ENCODE measurements at regions not wholly inside any gene's neighbourhood (a gene's known extent, or its start where the extent isn't known, plus 50 kb on each side); places are given as distances from the start of the nearest gene placed in this dataset.

- TF ChIP-seq CTCF (IDR thresholded peaks at IDR 0.05; ENCODE audit: extremely low read depth, insufficient read depth, missing control alignments): no peak
- no peak for DNase-seq (ENCODE audit: low spot score)
- in situ Hi-C loops (cut with MboI; ENCODE audit: low pct_unique_long_range_greater_than_20kb, low sequenced_read_pairs, unreplicated experiment): no loop called here
These were observed 171.9 kb downstream of the KLF12 start for GRCh38 chr13:73962284-73962683.

- no peak for TF ChIP-seq CTCF (IDR thresholded peaks at IDR 0.05; ENCODE audit: extremely low read depth, insufficient read depth, missing control alignments)
- in situ Hi-C loops (cut with MboI; ENCODE audit: low pct_unique_long_range_greater_than_20kb, low sequenced_read_pairs, unreplicated experiment): no loop called here
- DNase-seq (ENCODE audit: low spot score): no peak
These were observed 173.0 kb downstream of the KLF12 start for GRCh38 chr13:73961181-73961580.

GRCh38 chr13:73960474-73960873 is 173.7 kb downstream of the KLF12 start:
- TF ChIP-seq CTCF (IDR thresholded peaks at IDR 0.05; ENCODE audit: extremely low read depth, insufficient read depth, missing control alignments): no peak
- DNase-seq (ENCODE audit: low spot score): no peak
- in situ Hi-C loops (cut with MboI; ENCODE audit: low pct_unique_long_range_greater_than_20kb, low sequenced_read_pairs, unreplicated experiment): no loop called here

GRCh38 chr13:73958657-73959397 is 175.4 kb downstream of the KLF12 start:
- TF ChIP-seq CTCF (IDR thresholded peaks at IDR 0.05; ENCODE audit: extremely low read depth, insufficient read depth, missing control alignments): no peak
- DNase-seq (ENCODE audit: low spot score): no peak
- in situ Hi-C loops (cut with MboI; ENCODE audit: low pct_unique_long_range_greater_than_20kb, low sequenced_read_pairs, unreplicated experiment): no loop called here

- DNase-seq (ENCODE audit: low spot score): no peak
- no peak for TF ChIP-seq CTCF (IDR thresholded peaks at IDR 0.05; ENCODE audit: extremely low read depth, insufficient read depth, missing control alignments)
- in situ Hi-C loops (cut with MboI; ENCODE audit: low pct_unique_long_range_greater_than_20kb, low sequenced_read_pairs, unreplicated experiment): no loop called here
These were observed 176.3 kb downstream of the KLF12 start for GRCh38 chr13:73957889-73958288.

- in situ Hi-C loops (cut with MboI; ENCODE audit: low pct_unique_long_range_greater_than_20kb, low sequenced_read_pairs, unreplicated experiment): no loop called here
- TF ChIP-seq CTCF (IDR thresholded peaks at IDR 0.05; ENCODE audit: extremely low read depth, insufficient read depth, missing control alignments): no peak
- no peak for DNase-seq (ENCODE audit: low spot score)
These were observed 177.3 kb downstream of the KLF12 start for GRCh38 chr13:73956795-73957408.
